LNCAP (cell line): ENCODE measurements at regions not wholly inside any gene's neighbourhood (a gene's known extent, or its start where the extent isn't known, plus 50 kb on each side); places are given as distances from the start of the nearest gene placed in this dataset.

Source experiments
- TF ChIP-seq, protein P1 (sequence below): fragments of 450-650 bp; IDR thresholded peaks from 2 replicates; pipeline ENCODE4 v1.5.1; 2017; ENCODE audit warnings: mild to moderate bottlenecking

DNA sequence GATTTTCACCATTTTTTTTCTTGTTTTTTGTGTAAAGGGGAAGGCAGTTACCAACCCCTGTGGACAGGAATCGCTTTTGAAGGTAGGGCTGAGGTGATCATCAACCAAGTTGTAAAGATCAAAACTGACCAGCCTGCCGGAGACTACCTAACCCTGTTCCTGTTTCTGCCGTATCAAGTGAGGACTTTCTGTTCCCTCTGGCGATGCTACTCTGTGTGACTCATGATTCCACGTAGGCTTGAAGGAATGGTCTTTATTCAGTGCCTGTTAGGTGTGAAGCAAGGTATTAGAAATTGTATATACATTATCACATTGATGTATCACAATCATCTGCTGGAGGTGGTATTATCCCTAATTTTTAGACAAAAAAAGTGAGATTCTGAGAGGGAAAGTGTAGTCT, 161.3 kb downstream of the SOX4 start:
- TF ChIP-seq, protein P1, sequence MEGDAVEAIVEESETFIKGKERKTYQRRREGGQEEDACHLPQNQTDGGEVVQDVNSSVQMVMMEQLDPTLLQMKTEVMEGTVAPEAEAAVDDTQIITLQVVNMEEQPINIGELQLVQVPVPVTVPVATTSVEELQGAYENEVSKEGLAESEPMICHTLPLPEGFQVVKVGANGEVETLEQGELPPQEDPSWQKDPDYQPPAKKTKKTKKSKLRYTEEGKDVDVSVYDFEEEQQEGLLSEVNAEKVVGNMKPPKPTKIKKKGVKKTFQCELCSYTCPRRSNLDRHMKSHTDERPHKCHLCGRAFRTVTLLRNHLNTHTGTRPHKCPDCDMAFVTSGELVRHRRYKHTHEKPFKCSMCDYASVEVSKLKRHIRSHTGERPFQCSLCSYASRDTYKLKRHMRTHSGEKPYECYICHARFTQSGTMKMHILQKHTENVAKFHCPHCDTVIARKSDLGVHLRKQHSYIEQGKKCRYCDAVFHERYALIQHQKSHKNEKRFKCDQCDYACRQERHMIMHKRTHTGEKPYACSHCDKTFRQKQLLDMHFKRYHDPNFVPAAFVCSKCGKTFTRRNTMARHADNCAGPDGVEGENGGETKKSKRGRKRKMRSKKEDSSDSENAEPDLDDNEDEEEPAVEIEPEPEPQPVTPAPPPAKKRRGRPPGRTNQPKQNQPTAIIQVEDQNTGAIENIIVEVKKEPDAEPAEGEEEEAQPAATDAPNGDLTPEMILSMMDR: no peak

- TF ChIP-seq, protein P1: no peak
Measured at GRCh38 chr6:21756487-21756886, 162.9 kb downstream of the SOX4 start.

- TF ChIP-seq, protein P1: no peak
Measured at GRCh38 chr6:21759721-21760120, 166.2 kb downstream of the SOX4 start.

- TF ChIP-seq, protein P1: no peak
Measured at GRCh38 chr6:21764989-21765388, 171.4 kb downstream of the SOX4 start.

DNA sequence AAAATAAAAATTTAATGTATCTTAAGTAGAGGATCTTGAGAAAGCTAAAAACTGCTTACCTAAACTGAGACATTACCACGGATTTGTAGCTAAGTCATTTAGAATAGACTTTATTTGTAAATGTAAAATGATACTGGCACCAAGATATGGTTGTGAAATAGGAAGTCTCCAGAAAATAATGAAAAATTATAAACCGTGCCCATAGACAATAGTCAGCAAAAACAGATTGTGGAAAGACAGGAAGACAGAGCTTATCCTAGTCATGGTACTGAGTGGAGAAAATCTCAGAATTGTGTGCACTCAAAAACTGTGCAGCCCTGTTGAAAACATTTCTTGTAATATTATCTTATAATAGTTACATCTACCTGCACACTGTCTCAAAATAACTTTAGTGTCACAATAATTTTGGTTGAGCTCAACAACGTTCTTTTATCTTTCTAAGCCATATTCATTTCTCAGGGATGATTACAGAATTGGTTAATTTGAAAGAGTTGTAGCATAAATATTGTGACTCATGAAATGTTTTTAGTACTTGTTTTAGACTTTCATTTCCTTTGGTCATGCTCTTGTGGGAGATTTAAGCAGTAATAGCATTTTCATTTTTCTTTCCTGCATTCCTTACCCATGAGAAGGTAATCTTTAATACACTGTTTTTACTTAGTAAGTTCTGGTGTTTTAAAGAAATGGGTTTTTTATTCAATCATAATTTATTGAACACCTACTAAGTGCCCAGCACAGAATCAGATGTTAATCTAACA, 174.5 kb downstream of the SOX4 start:
- TF ChIP-seq, protein P1: no peak

- TF ChIP-seq, protein P1: no peak
Measured at GRCh38 chr6:21769405-21769861, 175.9 kb downstream of the SOX4 start.

- TF ChIP-seq, protein P1: no peak
Measured at GRCh38 chr6:21769968-21770367, 176.4 kb downstream of the SOX4 start.
